GM12801 (cell line): ENCODE measurements at regions not wholly inside any gene's neighbourhood (a gene's known extent, or its start where the extent isn't known, plus 50 kb on each side); places are given as distances from the start of the nearest gene placed in this dataset.

Experiments used
- TF ChIP-seq, protein P1 (sequence below): IDR thresholded peaks from one replicate; pipeline ENCODE4 v1.5.1; 2011; ENCODE audit warnings: control low read depth; ENCODE audit not compliant: insufficient read length; ENCODE audit errors: extremely low read depth

DNA sequence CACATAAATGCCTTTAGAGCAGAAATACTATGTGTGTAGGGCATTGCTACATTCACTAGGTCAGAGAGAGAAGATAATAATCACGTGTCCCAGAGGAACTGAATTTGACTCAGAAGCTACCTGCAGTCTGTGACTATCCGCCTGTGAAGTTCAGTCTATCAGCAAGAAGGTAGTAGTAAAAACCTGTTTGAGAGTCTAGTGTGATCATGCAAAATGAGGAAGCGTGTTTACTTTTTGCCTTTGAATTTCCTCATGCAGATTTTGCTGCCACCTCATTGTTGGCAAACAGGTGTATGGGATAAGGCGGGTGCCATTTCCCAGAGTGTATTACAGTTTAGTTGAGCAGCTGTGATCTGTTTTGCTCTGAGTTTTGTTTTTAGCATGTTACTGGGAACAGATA lies 403.9 kb upstream of the FANCL start:
- TF ChIP-seq, protein P1, sequence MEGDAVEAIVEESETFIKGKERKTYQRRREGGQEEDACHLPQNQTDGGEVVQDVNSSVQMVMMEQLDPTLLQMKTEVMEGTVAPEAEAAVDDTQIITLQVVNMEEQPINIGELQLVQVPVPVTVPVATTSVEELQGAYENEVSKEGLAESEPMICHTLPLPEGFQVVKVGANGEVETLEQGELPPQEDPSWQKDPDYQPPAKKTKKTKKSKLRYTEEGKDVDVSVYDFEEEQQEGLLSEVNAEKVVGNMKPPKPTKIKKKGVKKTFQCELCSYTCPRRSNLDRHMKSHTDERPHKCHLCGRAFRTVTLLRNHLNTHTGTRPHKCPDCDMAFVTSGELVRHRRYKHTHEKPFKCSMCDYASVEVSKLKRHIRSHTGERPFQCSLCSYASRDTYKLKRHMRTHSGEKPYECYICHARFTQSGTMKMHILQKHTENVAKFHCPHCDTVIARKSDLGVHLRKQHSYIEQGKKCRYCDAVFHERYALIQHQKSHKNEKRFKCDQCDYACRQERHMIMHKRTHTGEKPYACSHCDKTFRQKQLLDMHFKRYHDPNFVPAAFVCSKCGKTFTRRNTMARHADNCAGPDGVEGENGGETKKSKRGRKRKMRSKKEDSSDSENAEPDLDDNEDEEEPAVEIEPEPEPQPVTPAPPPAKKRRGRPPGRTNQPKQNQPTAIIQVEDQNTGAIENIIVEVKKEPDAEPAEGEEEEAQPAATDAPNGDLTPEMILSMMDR, result no peak

DNA sequence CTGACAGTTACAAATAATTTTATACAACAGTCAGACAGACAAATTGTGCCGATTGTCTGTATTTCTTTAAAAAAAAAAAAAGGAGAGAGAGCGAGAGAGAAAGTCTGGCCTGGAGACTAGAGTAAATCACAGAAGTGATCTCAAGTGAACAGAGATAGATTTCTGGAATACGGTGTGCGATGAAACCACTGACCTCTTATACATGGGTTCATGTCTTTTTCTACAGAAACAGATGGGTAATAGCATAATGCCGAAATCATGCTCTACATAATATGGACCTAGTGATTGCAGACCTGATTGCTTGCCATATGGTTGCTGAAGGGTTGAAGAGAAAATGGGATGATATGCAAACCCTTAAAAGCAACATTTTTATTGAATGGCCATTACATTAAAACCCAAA lies 403.3 kb upstream of the FANCL start:
- TF ChIP-seq, protein P1, result no peak

DNA sequence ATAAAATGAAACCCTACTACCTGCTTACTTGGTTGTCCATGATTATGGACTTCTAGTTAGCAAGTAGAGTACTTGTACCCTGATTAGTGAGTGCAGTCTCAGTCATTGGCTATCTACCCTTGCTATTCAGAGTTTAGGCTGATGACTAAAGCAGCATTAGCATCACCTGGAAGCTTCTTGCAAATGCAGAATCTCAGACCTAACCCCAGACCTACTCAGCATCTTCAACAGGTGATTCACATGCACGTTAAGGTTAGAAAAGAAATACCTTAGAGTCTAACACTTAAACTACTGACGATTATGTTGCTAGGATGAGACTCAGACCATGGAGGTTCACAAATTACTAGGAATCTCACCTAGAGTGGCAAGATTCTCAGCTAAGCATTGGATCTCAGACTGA lies 399.9 kb upstream of the FANCL start:
- TF ChIP-seq, protein P1, result no peak

DNA sequence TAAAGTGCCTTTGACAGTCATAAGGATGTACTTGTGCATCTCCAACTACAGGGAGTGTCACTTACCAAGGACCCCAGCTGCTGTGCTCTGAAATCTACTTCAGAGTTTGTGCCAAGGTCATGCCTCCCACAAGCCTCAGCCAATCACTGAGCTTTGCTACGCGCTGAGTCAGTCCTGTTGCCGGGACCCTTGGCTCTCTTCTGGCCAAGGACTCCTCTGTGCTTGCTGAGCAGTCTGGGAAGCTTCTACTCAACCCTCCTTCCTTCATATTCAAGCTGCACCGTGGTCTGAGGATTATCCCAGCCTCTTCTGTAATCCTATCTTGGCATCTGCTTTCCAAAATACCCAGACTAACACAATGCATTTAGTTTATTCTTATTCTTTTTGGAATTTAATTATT lies 398.9 kb upstream of the FANCL start:
- TF ChIP-seq, protein P1, result no peak

DNA sequence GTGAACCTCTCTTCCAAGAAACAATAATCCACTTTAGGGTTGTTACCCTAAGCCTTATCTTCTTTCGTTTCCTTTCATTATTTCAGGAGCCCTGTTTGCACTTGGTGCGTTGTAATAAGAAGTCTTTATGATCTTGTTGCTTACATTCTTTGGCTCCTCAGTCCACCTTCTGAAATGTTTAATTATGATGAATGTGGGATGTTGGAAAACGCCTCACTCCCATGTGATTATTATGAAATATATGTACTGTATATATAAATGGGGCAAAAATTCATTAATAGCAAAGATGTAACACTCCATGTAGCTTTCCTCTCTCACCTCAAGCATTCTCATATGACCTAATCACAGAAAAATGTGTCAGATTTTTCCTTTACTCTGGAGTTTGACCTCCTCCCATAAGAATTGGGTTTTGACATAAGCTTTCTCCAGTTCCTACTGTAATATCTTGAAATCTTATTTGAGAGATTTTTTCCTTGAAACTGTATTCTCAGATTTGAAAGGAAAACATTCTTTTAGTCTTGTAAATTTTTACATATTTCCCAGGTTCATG lies 397.2 kb upstream of the FANCL start:
- TF ChIP-seq, protein P1, result no peak

DNA sequence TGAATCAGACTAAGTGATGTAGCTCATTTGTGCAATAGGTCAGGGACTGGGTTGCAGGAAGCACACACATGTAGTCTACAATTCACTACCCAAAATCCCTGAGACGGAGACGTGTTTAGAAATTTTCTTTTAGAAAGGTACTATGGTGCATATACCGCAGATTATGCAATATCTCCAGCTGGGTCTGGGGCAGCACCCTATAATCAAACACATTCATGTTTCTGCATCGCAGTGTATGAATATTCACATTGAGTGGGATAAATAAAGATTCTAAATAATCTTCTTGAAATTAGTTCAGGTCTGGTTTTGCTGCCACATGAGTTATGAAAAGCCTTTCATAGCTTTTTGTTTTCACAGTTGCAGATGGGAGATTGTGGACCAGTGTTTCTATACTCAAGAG lies 395.7 kb upstream of the FANCL start:
- TF ChIP-seq, protein P1, result no peak

GRCh38 chr2:58635801-58636375 lies 394.8 kb upstream of the FANCL start:
- TF ChIP-seq, protein P1, result no peak
